IMR-90 (cell line): ENCODE measurements at regions not wholly inside any gene's neighbourhood (a gene's known extent, or its start where the extent isn't known, plus 50 kb on each side); places are given as distances from the start of the nearest gene placed in this dataset.

Experiments used
- ATAC-seq: fragments of 200-7000 bp; cut with Tn5 transposase; 2 replicates; pipeline ENCODE4 v1.9.1; 2020; ENCODE audit warnings: low read depth, mild to moderate bottlenecking, moderate library complexity
- BruUV-seq: library from RNA; stranded (reverse); fragments of 400-500 nt; replicated peaks from 2 replicates; lab custom pipeline; 2021; lab: Mats Ljungman, UMichigan
- CTCF ChIA-PET: fragments of 300-600 bp; formaldehyde crosslinking; extraction: SDS; loops from one replicate; lab custom pipeline; 2021; ENCODE audit warnings: antibody characterized with exemption; lab: Yijun Ruan, JAX
- POLR2A ChIA-PET: fragments of 300-600 bp; sonication (Branson Sonifier 250); formaldehyde crosslinking; loops from one replicate; lab custom pipeline; 2022; ENCODE audit warnings: antibody characterized with exemption; ENCODE audit not compliant: unreplicated experiment; lab: Charles Lee
- DNase-seq: peaks from one replicate; pipeline ENCODE4 v3.0.0; 2013
- H2AFZ ChIP-seq: replicated peaks from 2 replicates; pipeline ENCODE3; 2013; ENCODE audit warnings: low read length, mild to moderate bottlenecking; ENCODE audit not compliant: poor library complexity
- H2AK5ac ChIP-seq: 2 replicates; pipeline ENCODE4 v1.6.1; 2013; ENCODE audit warnings: low read depth, low read length, inconsistent platforms
- H2AK9ac ChIP-seq: replicated peaks from 2 replicates; pipeline ENCODE3; 2013; ENCODE audit warnings: mild to moderate bottlenecking, low read depth, low read length, moderate library complexity; ENCODE audit not compliant: poor library complexity
- H2BK120ac ChIP-seq: 2 replicates; pipeline ENCODE4 v1.6.1; 2013; ENCODE audit warnings: low read depth, low read length, inconsistent platforms
- H2BK15ac ChIP-seq: 3 replicates; pipeline ENCODE4 v1.6.1; 2013; ENCODE audit warnings: low read depth, low read length, inconsistent platforms
- H2BK20ac ChIP-seq: 2 replicates; pipeline ENCODE4 v1.6.1; 2013; ENCODE audit warnings: low read depth, mild to moderate bottlenecking, inconsistent platforms, low read length, moderate library complexity
- H2BK5ac ChIP-seq: 2 replicates; pipeline ENCODE4 v1.6.1; 2013; ENCODE audit warnings: mild to moderate bottlenecking, low read depth, low read length, inconsistent platforms; ENCODE audit not compliant: poor library complexity, severe bottlenecking
- H3K14ac ChIP-seq: replicated peaks from 2 replicates; pipeline ENCODE4 v1.6.1; 2013; ENCODE audit warnings: low read depth, low read length, inconsistent platforms
- H3K18ac ChIP-seq: 2 replicates; pipeline ENCODE4 v1.6.1; 2013; ENCODE audit warnings: low read depth, low read length, control low read depth
- H3K23ac ChIP-seq: 2 replicates; pipeline ENCODE4 v1.6.1; 2013; ENCODE audit warnings: low read depth, low read length, inconsistent platforms
- H3K27ac ChIP-seq: 2 replicates; pipeline ENCODE4 v1.5.1; 2013; ENCODE audit warnings: mild to moderate bottlenecking, control low read depth, low read length; ENCODE audit not compliant: insufficient read depth
- H3K27me3 ChIP-seq: 2 replicates; pipeline ENCODE4 v1.6.1; 2013; ENCODE audit warnings: low read length; ENCODE audit not compliant: control insufficient read depth, insufficient read depth
- H3K36me3 ChIP-seq: 2 replicates; pipeline ENCODE4 v1.6.1; 2013; ENCODE audit warnings: low read length, mixed read lengths; ENCODE audit not compliant: control insufficient read depth, insufficient read depth
- H3K4ac ChIP-seq: 2 replicates; pipeline ENCODE4 v1.6.1; 2013; ENCODE audit warnings: low read depth, low read length, inconsistent platforms
- H3K4me1 ChIP-seq: 2 replicates; pipeline ENCODE4 v1.6.1; 2013; ENCODE audit warnings: low read length, mixed read lengths; ENCODE audit not compliant: control insufficient read depth, insufficient read depth
- H3K4me2 ChIP-seq: 2 replicates; pipeline ENCODE4 v1.6.1; 2013; ENCODE audit warnings: low read depth, mild to moderate bottlenecking, control low read depth, low read length, moderate library complexity
- H3K4me3 ChIP-seq: 2 replicates; pipeline ENCODE4 v1.5.1; 2013; ENCODE audit warnings: low read depth, mild to moderate bottlenecking, control low read depth, low read length, moderate library complexity; ENCODE audit not compliant: insufficient read depth
- H3K56ac ChIP-seq: 2 replicates; pipeline ENCODE4 v1.6.1; 2013; ENCODE audit warnings: low read length, inconsistent platforms; ENCODE audit not compliant: insufficient read depth; ENCODE audit errors: extremely low read depth
- H3K79me1 ChIP-seq, 2 experiments: 2 replicates each; pipeline ENCODE4 v1.6.1; 2013; ENCODE audit warnings: low read length in 2 of 2, inconsistent platforms in 1 of 2, low read depth in 1 of 2
- H3K9ac ChIP-seq: 2 replicates; pipeline ENCODE4 v1.6.1; 2013; ENCODE audit warnings: low read depth, low read length, control low read depth
- H3K9me1 ChIP-seq: 2 replicates; pipeline ENCODE4 v1.6.1; 2013; ENCODE audit warnings: low read length, inconsistent platforms; ENCODE audit not compliant: insufficient read depth
- H3K9me3 ChIP-seq: 2 replicates; pipeline ENCODE4 v1.6.1; 2013; ENCODE audit warnings: low read length; ENCODE audit not compliant: control insufficient read depth, insufficient read depth
- H4K20me1 ChIP-seq: 2 replicates; pipeline ENCODE4 v1.6.1; 2013; ENCODE audit warnings: low read length, inconsistent platforms; ENCODE audit not compliant: insufficient read depth
- H4K5ac ChIP-seq: 2 replicates; pipeline ENCODE4 v1.6.1; 2013; ENCODE audit warnings: mild to moderate bottlenecking, low read depth, low read length, control low read depth
- H4K8ac ChIP-seq, 2 experiments: 2 replicates each; pipeline ENCODE4 v1.6.1; 2013; ENCODE audit warnings: low read depth in 2 of 2, low read length in 2 of 2, control low read depth in 1 of 2, inconsistent platforms in 1 of 2
- H4K91ac ChIP-seq: 2 replicates; pipeline ENCODE4 v1.6.1; 2013; ENCODE audit warnings: low read depth, low read length, inconsistent platforms; ENCODE audit not compliant: insufficient read depth
- BHLHE40 ChIP-seq: fragments of 150-350 bp; IDR thresholded peaks from 2 replicates; pipeline ENCODE4 v1.6.1; 2016; ENCODE audit warnings: mild to moderate bottlenecking, low read depth, low read length
- CHD1 ChIP-seq: IDR thresholded peaks from 2 replicates; pipeline ENCODE4 v1.6.1; 2012; ENCODE audit warnings: low read depth, low read length, improper control_type of control experiment
- ELK1 ChIP-seq: fragments of 150-350 bp; IDR thresholded peaks from 2 replicates; pipeline ENCODE4 v1.6.1; 2016; ENCODE audit warnings: low read depth, mild to moderate bottlenecking, low read length, moderate library complexity, borderline replicate concordance
- FOS ChIP-seq: fragments of 150-350 bp; IDR thresholded peaks from 2 replicates; pipeline ENCODE4 v1.6.1; 2016; ENCODE audit warnings: low read depth, low read length
- MAZ ChIP-seq: IDR thresholded peaks from 2 replicates; pipeline ENCODE4 v1.6.1; 2012; ENCODE audit warnings: low read depth, mild to moderate bottlenecking, low read length, improper control_type of control experiment, moderate library complexity, borderline replicate concordance
- MXI1 ChIP-seq: IDR thresholded peaks from 2 replicates; pipeline ENCODE4 v1.6.1; 2012; ENCODE audit warnings: low read depth, mild to moderate bottlenecking, low read length, moderate library complexity, borderline replicate concordance
- NFE2L2 ChIP-seq: fragments of 150-350 bp; IDR thresholded peaks from 2 replicates; pipeline ENCODE4 v1.6.1; 2016; ENCODE audit warnings: low read depth, mild to moderate bottlenecking, low read length
- POLR2A ChIP-seq: IDR thresholded peaks from 2 replicates; pipeline ENCODE4 v1.6.1; 2012; ENCODE audit warnings: mild to moderate bottlenecking, low read depth, low read length
- RCOR1 ChIP-seq: IDR thresholded peaks from 2 replicates; pipeline ENCODE4 v1.6.1; 2012; ENCODE audit warnings: mild to moderate bottlenecking, low read length, improper control_type of control experiment; ENCODE audit not compliant: insufficient replicate concordance
- USF2 ChIP-seq: fragments of 150-350 bp; IDR thresholded peaks from 2 replicates; pipeline ENCODE4 v1.6.1; 2017; ENCODE audit warnings: mild to moderate bottlenecking, antibody characterized with exemption, low read length, low read depth
- dilution Hi-C: fragments of 300-500 bp; cut with HindIII; formaldehyde crosslinking; loops from one replicate; pipeline ENCODE4 v1.14.3; 2018; ENCODE audit warnings: low sequenced_read_pairs; ENCODE audit not compliant: unreplicated experiment
- in situ Hi-C: fragments of 300-500 bp; cut with MboI; formaldehyde crosslinking; loops from 3 replicates; pipeline ENCODE4 v1.14.3; 2019; ENCODE audit warnings: low sequenced_read_pairs, inconsistent platforms, mixed read lengths
- intact Hi-C: fragments of 100-400 bp; cut with micrococcal nuclease; formaldehyde crosslinking; loops from 2 replicates; pipeline ENCODE4 v1.10.0; 2022

- no peak overlapping the region for H3K18ac ChIP-seq
- no peaks in the 10 kb centered on the region for H3K9me1 ChIP-seq
- H3K4ac ChIP-seq, result no peak overlapping the region
- no peak overlapping the region for H3K23ac ChIP-seq
- DNase-seq (no peak), ATAC-seq (no peak)
- CTCF ChIA-PET, result interaction anchor here (0.6 kb wide), 1 partner anchor 697 kb away, joined by 3 read pairs; no protein-coding TSS in a partner anchor
- H2BK120ac ChIP-seq, result no peak overlapping the region
- BruUV-seq, result no TSS peak
- no peak overlapping the region for H2AK9ac ChIP-seq
- no peak overlapping the region for H2BK5ac ChIP-seq
- H3K36me3 ChIP-seq, result no peaks in the 10 kb centered on the region
- intact Hi-C loops, result no loop called here
- no peak overlapping the region for H3K4me3 ChIP-seq
- POLR2A ChIA-PET, result no interaction called here
- H3K56ac ChIP-seq, result no peak overlapping the region
- no peaks in the 10 kb centered on the region for H3K27me3 ChIP-seq
- dilution Hi-C loops, result no loop called here
- H2AK5ac ChIP-seq, result no peak overlapping the region
- no peaks in the 10 kb centered on the region for H3K4me1 ChIP-seq
- no peak overlapping the region for H3K4me2 ChIP-seq
- H4K8ac ChIP-seq, result no peak overlapping the region
- no peak overlapping the region for H2BK20ac ChIP-seq
- no peaks in the 10 kb centered on the region for H3K9me3 ChIP-seq
- no peak overlapping the region for H3K14ac ChIP-seq
- H4K91ac ChIP-seq, result no peak overlapping the region
- in situ Hi-C loops, result no loop called here
- no peak overlapping the region for H2BK15ac ChIP-seq
- H4K20me1 ChIP-seq, result no peaks in the 10 kb centered on the region
- H4K5ac ChIP-seq, result no peak overlapping the region
- no peak overlapping the region for H3K27ac ChIP-seq
- H2AFZ ChIP-seq, result no peak overlapping the region
- TF ChIP-seq BHLHE40 (no peak), MXI1 (no peak), MAZ (no peak), NFE2L2 (no peak), CHD1 (no peak), USF2 (no peak), RCOR1 (no peak), FOS (no peak), POLR2A (no peak), ELK1 (no peak)
- H3K79me1 ChIP-seq, result no peaks in the 10 kb centered on the region
- no peak overlapping the region for H3K9ac ChIP-seq
These were observed 93.3 kb upstream of the PAPOLG start for GRCh38 chr2:60662781-60663180.
